Breast epithelium (tissue), 3 donors: ENCODE measurements at regions not wholly inside any gene's neighbourhood (a gene's known extent, or its start where the extent isn't known, plus 50 kb on each side); places are given as distances from the start of the nearest gene placed in this dataset.

Experiments
- POLR2A ChIP-seq: fragments of 450-650 bp; IDR thresholded peaks from one replicate; pipeline ENCODE4 v1.6.1; 2016; ENCODE audit warnings: antibody characterized with exemption, mild to moderate bottlenecking, moderate library complexity
- POLR2AphosphoS5 ChIP-seq, 3 donors: sonication (generic); formaldehyde crosslinking; IDR thresholded peaks; one replicate each; pipeline ENCODE4 v1.6.1; 2017; ENCODE audit warnings: antibody characterized with exemption in 3 of 3
- TF ChIP-seq, protein P1 (sequence below), 3 donors: fragments of 450-650 bp; IDR thresholded peaks; one replicate each; pipeline ENCODE4 v1.5.1; 2016 to 2017; ENCODE audit warnings: antibody characterized with exemption in 3 of 3, mild to moderate bottlenecking in 3 of 3, moderate library complexity in 3 of 3

DNA sequence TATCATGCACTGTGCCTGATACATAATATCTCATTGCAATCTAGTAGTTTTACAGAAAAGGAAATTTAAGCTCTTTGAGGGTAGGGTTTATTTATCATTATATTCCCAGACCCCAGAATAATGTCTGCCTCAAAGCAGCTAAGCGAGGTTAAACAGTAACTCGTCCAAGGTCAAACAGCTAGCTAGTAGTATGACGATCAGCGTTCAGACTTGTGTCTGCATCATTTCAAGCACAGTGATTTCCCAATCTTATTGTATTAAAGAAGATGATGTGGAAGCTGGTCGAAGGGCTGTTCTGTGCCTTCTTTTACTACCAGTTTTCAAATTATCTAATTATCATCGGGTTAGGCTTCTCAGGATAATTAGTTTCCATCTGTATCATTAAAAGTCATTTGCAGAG is 55.1 kb upstream of the NFIB start:
- TF ChIP-seq POLR2AphosphoS5 (IDR thresholded peaks at IDR 0.05) (no peak), POLR2A (no peak)
- TF ChIP-seq, protein P1, sequence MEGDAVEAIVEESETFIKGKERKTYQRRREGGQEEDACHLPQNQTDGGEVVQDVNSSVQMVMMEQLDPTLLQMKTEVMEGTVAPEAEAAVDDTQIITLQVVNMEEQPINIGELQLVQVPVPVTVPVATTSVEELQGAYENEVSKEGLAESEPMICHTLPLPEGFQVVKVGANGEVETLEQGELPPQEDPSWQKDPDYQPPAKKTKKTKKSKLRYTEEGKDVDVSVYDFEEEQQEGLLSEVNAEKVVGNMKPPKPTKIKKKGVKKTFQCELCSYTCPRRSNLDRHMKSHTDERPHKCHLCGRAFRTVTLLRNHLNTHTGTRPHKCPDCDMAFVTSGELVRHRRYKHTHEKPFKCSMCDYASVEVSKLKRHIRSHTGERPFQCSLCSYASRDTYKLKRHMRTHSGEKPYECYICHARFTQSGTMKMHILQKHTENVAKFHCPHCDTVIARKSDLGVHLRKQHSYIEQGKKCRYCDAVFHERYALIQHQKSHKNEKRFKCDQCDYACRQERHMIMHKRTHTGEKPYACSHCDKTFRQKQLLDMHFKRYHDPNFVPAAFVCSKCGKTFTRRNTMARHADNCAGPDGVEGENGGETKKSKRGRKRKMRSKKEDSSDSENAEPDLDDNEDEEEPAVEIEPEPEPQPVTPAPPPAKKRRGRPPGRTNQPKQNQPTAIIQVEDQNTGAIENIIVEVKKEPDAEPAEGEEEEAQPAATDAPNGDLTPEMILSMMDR (IDR thresholded peaks at IDR 0.05), result no peak
